AG10803 (cell line): ENCODE measurements at regions not wholly inside any gene's neighbourhood (a gene's known extent, or its start where the extent isn't known, plus 50 kb on each side); places are given as distances from the start of the nearest gene placed in this dataset.
"Not testable (repeated sequence)": the region's sequence is repeated elsewhere in the genome, so short reads cannot be mapped to it uniquely, and the experiment has no call there.

Source experiments
- DNase-seq: peaks from one replicate; pipeline ENCODE4 v3.0.0; 2010; ENCODE audit warnings: low read depth
- H3K4me3 ChIP-seq: 2 replicates; pipeline ENCODE4 v1.5.1; 2011; ENCODE audit warnings: mild to moderate bottlenecking, low read length, control low read depth
- CTCF ChIP-seq: conservative IDR thresholded peaks from 2 replicates; pipeline ENCODE4 v1.5.1; 2011; ENCODE audit warnings: mild to moderate bottlenecking, low read length, control low read depth, inconsistent platforms

GRCh38 chr2:13652531-13653313 is 936.0 kb downstream of the TRIB2 start:
- no peak overlapping the region for H3K4me3 ChIP-seq
- TF ChIP-seq CTCF, result no peak
- peak; percentile 25 for DNase-seq

GRCh38 chr2:13654416-13654815 is 937.7 kb downstream of the TRIB2 start:
- H3K4me3 ChIP-seq, result no peak overlapping the region
- no peak for DNase-seq

GRCh38 chr2:13660231-13660630 is 943.5 kb downstream of the TRIB2 start:
- no peak overlapping the region for H3K4me3 ChIP-seq
- DNase-seq, result no peak
- no peak for TF ChIP-seq CTCF

More at GRCh38 chr2:13654416-13654815, 937.7 kb downstream of the TRIB2 start:
- TF ChIP-seq CTCF, result no peak

- no peak for TF ChIP-seq CTCF
- H3K4me3 ChIP-seq, result no peak overlapping the region
- DNase-seq, result no peak
These were observed 945.3 kb downstream of the TRIB2 start for GRCh38 chr2:13662055-13662454.

GRCh38 chr2:13666582-13667414 is 950.1 kb downstream of the TRIB2 start:
- no peak for DNase-seq
- TF ChIP-seq CTCF, result no peak
- no peak overlapping the region for H3K4me3 ChIP-seq

- no peak for TF ChIP-seq CTCF
- DNase-seq, result no peak
These were observed 950.6 kb downstream of the TRIB2 start for GRCh38 chr2:13667415-13667757.

GRCh38 chr2:13669607-13670006 is 952.9 kb downstream of the TRIB2 start:
- TF ChIP-seq CTCF, result no peak
- DNase-seq, result no peak
- no peak overlapping the region for H3K4me3 ChIP-seq

More at GRCh38 chr2:13667415-13667757, 950.6 kb downstream of the TRIB2 start:
- no peak overlapping the region for H3K4me3 ChIP-seq

- DNase-seq, result peak; percentile 9
- not testable (repeated sequence) for H3K4me3 ChIP-seq
These were observed 957.1 kb downstream of the TRIB2 start for GRCh38 chr2:13673821-13674220.
